ENCODE measurements at regions not wholly inside any gene's neighbourhood (a gene's known extent, or its start where the extent isn't known, plus 50 kb on each side); places are given as distances from the start of the nearest gene placed in this dataset.

GRCh38 chr13:50742968-50743367 is 100.5 kb downstream of the DLEU7 start:
- ChIA-PET CTCF (no interaction called here), POLR2A (no interaction called here)
- H3K9me3 ChIP-seq (ENCODE audit: control insufficient read depth, insufficient read depth, low read depth, low read length), result no peaks in the 10 kb centered on the region
- no peaks in the 10 kb centered on the region for H3K4me1 ChIP-seq (ENCODE audit: control insufficient read depth, insufficient read depth, low read length)
- H3K27ac ChIP-seq (ENCODE audit: extremely low read depth, low read depth, low read length), result no peak overlapping the region
- no peak for TF ChIP-seq ZNF777 (tag by site-specific recombination; IDR thresholded peaks at IDR 0.05; ENCODE audit: borderline replicate concordance)
- no peak for TF ChIP-seq GLIS1 (tag by site-specific recombination; IDR thresholded peaks at IDR 0.05)
- TF ChIP-seq ZBTB7A (tag by site-specific recombination; IDR thresholded peaks at IDR 0.05; ENCODE audit: low read depth), result no peak
- TF ChIP-seq SP7 (tag by site-specific recombination; IDR thresholded peaks at IDR 0.05), result no peak
- TF ChIP-seq PRDM2 (tag by site-specific recombination; IDR thresholded peaks at IDR 0.05; ENCODE audit: borderline replicate concordance), result no peak
- TF ChIP-seq GLI4 (tag by site-specific recombination; IDR thresholded peaks at IDR 0.05), result no peak
- TF ChIP-seq BCL6B (tag by site-specific recombination; IDR thresholded peaks at IDR 0.05), result no peak
- TF ChIP-seq ZNF292 (tag by site-specific recombination; IDR thresholded peaks at IDR 0.05; ENCODE audit: borderline replicate concordance, low read depth), result no peak
- no peak for TF ChIP-seq ZNF677 (tag by site-specific recombination; IDR thresholded peaks at IDR 0.05)
- TF ChIP-seq HIC1 (tag by site-specific recombination; IDR thresholded peaks at IDR 0.05), result no peak
- TF ChIP-seq ZNF202 (tag by site-specific recombination; IDR thresholded peaks at IDR 0.05; ENCODE audit: borderline replicate concordance), result no peak
- TF ChIP-seq AEBP2 (tag by site-specific recombination; IDR thresholded peaks at IDR 0.05; ENCODE audit: borderline replicate concordance), result no peak
- TF ChIP-seq ZNF302 (tag by site-specific recombination; IDR thresholded peaks at IDR 0.05; ENCODE audit: low read depth), result no peak
- no peak for TF ChIP-seq ZFP41 (tag by site-specific recombination; IDR thresholded peaks at IDR 0.05; ENCODE audit: borderline replicate concordance)
- no peak for TF ChIP-seq REST (tag by site-specific recombination; IDR thresholded peaks at IDR 0.05)
- TF ChIP-seq ZNF580 (tag by site-specific recombination; IDR thresholded peaks at IDR 0.05), result no peak
- no peak for TF ChIP-seq ZNF146 (tag by site-specific recombination; IDR thresholded peaks at IDR 0.05)
- no peak for TF ChIP-seq ZNF639 (tag by site-specific recombination; IDR thresholded peaks at IDR 0.05)
- no peak for TF ChIP-seq KLF16 (tag by site-specific recombination; IDR thresholded peaks at IDR 0.05)
- no peak for TF ChIP-seq ZNF423 (tag by site-specific recombination; IDR thresholded peaks at IDR 0.05)
- H3K36me3 ChIP-seq (ENCODE audit: control insufficient read depth in 2 of 2, insufficient read depth in 1 of 2, low read length in 2 of 2), result no peaks in the 10 kb centered on the region
- no peak overlapping the region for H3K4me3 ChIP-seq (ENCODE audit: low read depth, low read length)

Measured in HEK293 (cell line).